ENCODE measurements at regions not wholly inside any gene's neighbourhood (a gene's known extent, or its start where the extent isn't known, plus 50 kb on each side); places are given as distances from the start of the nearest gene placed in this dataset.
"Not testable (repeated sequence)": the region's sequence is repeated elsewhere in the genome, so short reads cannot be mapped to it uniquely, and the experiment has no call there.

DNA sequence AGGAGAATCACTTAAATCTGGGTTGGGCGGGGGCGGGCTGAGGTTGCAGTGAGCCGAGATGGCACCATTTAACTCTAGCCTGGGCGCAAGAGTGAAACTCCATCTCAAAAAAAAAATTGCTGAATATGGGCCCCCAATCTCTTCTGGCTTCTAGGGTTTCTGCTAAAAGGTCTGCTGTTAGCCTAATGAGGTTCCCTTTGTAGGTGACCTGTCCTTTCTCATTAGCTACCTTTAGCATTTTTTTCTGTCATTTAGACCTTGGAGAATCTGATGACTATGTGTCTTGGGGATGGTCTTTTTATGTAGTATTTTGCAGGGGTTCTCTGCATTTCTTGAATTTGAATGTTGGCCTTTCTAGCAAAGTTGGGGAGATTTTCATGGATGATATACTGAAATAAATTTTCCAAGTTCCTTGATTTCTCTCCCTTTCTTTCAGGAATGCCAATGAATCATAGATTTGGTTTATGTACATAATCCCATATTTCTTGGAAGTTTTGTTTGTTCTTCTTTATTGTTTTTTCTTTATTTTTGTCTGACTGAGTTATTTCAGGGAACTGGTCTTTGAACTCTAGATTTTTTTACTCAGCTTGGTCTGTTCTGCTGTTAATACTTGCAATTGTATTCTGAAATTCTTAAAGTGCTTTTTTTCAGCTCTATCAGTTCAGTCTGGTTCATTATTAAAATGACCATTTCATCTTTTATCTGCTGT lies 181.5 kb downstream of the TTC6 start:
- DNase-seq (ENCODE audit: low read depth in 2 of 2) = no peak
- TF ChIP-seq, protein P1, sequence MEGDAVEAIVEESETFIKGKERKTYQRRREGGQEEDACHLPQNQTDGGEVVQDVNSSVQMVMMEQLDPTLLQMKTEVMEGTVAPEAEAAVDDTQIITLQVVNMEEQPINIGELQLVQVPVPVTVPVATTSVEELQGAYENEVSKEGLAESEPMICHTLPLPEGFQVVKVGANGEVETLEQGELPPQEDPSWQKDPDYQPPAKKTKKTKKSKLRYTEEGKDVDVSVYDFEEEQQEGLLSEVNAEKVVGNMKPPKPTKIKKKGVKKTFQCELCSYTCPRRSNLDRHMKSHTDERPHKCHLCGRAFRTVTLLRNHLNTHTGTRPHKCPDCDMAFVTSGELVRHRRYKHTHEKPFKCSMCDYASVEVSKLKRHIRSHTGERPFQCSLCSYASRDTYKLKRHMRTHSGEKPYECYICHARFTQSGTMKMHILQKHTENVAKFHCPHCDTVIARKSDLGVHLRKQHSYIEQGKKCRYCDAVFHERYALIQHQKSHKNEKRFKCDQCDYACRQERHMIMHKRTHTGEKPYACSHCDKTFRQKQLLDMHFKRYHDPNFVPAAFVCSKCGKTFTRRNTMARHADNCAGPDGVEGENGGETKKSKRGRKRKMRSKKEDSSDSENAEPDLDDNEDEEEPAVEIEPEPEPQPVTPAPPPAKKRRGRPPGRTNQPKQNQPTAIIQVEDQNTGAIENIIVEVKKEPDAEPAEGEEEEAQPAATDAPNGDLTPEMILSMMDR (IDR thresholded peaks at IDR 0.05; ENCODE audit: low read depth, low read length) = no peak

GRCh38 chr14:37778135-37778943 lies 182.9 kb downstream of the TTC6 start:
- no peak overlapping the region for H3K4me3 ChIP-seq (replicated peaks in 1 of 2; ENCODE audit: low read depth in 2 of 2, low read length in 2 of 2)
- TF ChIP-seq, protein P1 (IDR thresholded peaks at IDR 0.05; ENCODE audit: low read depth, low read length) = no peak
- DNase-seq (ENCODE audit: low read depth in 2 of 2) = no peak

More for the DNA sequence above, 181.5 kb downstream of the TTC6 start:
- H3K4me3 ChIP-seq (replicated peaks in 1 of 2; ENCODE audit: low read depth in 2 of 2, low read length in 2 of 2) = no peak overlapping the region

DNA sequence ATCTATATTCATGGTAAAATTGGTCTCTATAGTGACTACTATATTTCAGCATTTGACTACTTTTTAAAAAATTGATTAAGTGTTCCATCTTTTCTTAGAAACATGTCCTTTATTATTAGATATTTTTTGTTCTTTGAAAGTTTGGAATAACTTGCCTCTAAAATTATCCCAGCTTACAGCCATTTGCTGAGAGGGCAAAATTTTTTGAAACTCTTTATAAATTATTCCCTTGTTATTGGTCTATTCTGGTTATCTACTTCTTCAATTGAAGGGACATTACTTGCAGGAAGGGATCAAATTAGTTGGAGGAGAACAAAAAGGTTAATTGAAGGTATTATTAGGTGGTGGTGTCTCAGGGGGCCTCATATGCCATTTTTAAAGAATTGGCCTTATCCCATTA lies 184.1 kb downstream of the TTC6 start:
- TF ChIP-seq, protein P1 (IDR thresholded peaks at IDR 0.05; ENCODE audit: low read depth, low read length) = no peak

DNA sequence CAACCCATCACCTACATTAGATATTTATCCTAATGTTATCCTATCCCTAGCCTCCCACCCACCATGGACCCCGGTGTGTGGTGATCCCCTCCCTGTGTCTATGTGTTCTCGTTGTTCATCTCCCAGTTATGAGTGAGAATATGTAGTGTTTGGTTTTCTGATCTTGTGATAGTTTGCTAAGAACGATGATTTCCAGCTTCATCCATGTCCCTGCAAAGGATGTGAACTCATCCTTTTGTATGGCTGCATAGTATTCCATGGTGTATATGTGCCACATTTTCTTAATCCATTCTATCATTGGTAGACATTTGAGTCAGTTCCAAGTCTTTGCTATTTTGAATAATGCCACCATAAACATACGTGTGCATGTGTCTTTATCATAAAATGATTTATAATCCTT lies 185.3 kb downstream of the TTC6 start:
- not testable (repeated sequence) for DNase-seq (ENCODE audit: low read depth in 2 of 2); H3K4me3 ChIP-seq (replicated peaks in 1 of 2; ENCODE audit: low read depth in 2 of 2, low read length in 2 of 2)

More for the DNA sequence above, 184.1 kb downstream of the TTC6 start:
- DNase-seq (ENCODE audit: low read depth in 2 of 2) = no peak
- no peak overlapping the region for H3K4me3 ChIP-seq (replicated peaks in 1 of 2; ENCODE audit: low read depth in 2 of 2, low read length in 2 of 2)

DNA sequence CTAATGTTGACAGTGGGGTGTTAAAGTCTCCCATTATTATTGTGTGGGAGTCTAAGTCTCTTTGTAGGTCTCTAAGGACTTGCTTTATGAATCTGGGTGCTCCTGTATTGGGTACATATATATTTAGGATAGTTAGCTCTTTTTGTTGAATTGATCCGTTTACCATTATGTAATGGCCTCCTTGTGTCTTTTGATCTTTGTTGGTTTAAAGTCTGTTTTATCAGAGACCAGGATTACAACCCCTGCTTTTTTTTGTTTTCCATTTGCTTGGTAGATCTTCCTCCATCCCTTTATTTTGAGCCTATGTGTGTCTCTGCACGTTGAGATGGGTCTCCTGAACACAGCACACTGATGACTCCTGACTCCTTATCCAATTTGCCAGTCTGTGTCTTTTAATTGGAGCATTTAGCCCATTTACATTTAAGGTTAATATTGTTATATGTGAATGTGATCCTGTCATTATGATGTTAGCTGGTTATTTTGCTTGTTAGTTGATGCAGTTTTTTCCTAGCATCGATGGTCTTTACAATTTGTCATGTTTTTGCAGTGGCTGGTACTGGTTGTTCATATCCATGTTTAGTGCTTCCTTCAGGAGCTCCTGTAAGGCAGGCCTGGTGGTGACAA lies 188.9 kb downstream of the TTC6 start:
- DNase-seq (ENCODE audit: low read depth in 2 of 2); H3K4me3 ChIP-seq (replicated peaks in 1 of 2; ENCODE audit: low read depth in 2 of 2, low read length in 2 of 2): not testable (repeated sequence)

GRCh38 chr14:37784827-37785223 lies 189.4 kb downstream of the TTC6 start:
- not testable (repeated sequence) for DNase-seq (ENCODE audit: low read depth in 2 of 2); H3K4me3 ChIP-seq (replicated peaks in 1 of 2; ENCODE audit: low read depth in 2 of 2, low read length in 2 of 2)

DNA sequence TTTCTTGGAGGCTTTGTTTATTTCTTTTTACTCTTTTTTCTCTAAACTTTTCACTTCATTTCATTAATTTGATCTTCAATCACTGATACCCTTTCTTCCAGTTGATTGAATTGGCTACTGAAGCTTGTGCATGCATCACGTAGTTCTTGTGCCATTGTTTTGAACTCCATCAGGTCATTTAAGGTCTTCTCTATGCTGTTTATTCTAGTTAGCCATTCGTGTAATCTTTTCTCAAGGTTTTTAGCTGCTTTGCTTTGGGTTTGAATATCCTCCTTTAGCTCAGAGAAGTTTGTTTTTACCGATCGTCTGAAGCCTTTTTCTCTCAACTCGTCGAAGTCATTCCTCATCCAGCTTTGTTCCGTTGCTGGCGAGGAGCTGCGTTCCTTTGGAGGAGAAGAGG lies 189.9 kb downstream of the TTC6 start:
- not testable (repeated sequence) for DNase-seq (ENCODE audit: low read depth in 2 of 2); H3K4me3 ChIP-seq (replicated peaks in 1 of 2; ENCODE audit: low read depth in 2 of 2, low read length in 2 of 2)

DNA sequence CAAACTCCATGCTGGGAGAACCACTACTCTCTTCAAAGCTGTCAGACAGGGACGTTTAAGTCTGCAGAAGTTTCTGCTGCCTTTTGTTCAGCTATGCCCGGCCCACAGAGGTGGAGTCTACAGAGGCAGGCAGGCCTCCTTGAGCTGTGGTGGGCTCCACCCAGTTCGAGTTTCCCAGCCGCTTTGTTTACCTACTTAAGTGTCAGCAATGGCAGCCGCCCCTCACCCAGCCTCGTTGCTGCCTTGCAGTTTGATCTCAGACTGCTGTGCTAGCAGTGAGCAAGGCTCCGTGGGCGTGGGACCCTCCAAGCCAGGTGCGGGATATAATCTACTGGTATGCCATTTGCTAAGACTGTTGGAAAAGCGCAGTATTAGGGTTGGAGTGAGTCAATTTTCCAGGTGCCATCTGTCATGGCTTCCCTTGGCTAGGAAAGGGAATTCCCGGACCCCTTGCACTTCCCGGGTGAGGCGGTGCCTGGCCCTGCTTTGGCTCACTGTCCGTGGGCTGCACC lies 190.7 kb downstream of the TTC6 start:
- not testable (repeated sequence) for H3K4me3 ChIP-seq (replicated peaks in 1 of 2; ENCODE audit: low read depth in 2 of 2, low read length in 2 of 2); DNase-seq (ENCODE audit: low read depth in 2 of 2)

GRCh38 chr14:37787879-37788494 lies 192.6 kb downstream of the TTC6 start:
- no peak for DNase-seq (ENCODE audit: low read depth in 2 of 2)
- TF ChIP-seq, protein P1 (IDR thresholded peaks at IDR 0.05; ENCODE audit: low read depth, low read length) = no peak
- no peak overlapping the region for H3K4me3 ChIP-seq (replicated peaks in 1 of 2; ENCODE audit: low read depth in 2 of 2, low read length in 2 of 2)
